NCI-H1436 treated with DMSO at 0.1 percent for 48 hours (cell line): ENCODE measurements at regions not wholly inside any gene's neighbourhood (a gene's known extent, or its start where the extent isn't known, plus 50 kb on each side); places are given as distances from the start of the nearest gene placed in this dataset.
"Not testable (repeated sequence)": the region's sequence is repeated elsewhere in the genome, so short reads cannot be mapped to it uniquely, and the experiment has no call there.

Experiments
- DNase-seq: peaks from one replicate; lab custom pipeline; 2025; lab: John Stamatoyannopoulos, UW

GRCh38 chr5:30596495-30597064 is 596.9 kb upstream of the CDH6 start:
- DNase-seq = no peak

GRCh38 chr5:30594331-30594730 is 599.2 kb upstream of the CDH6 start:
- DNase-seq = no peak

GRCh38 chr5:30592833-30593232 is 600.7 kb upstream of the CDH6 start:
- no peak for DNase-seq

- DNase-seq = no peak
Measured at GRCh38 chr5:30581198-30581935, 612.1 kb upstream of the CDH6 start.

GRCh38 chr5:30574761-30575160 is 618.7 kb upstream of the CDH6 start:
- no peak for DNase-seq

GRCh38 chr5:30572279-30572678 is 621.2 kb upstream of the CDH6 start:
- no peak for DNase-seq

GRCh38 chr5:30561771-30562170 is 631.7 kb upstream of the CDH6 start:
- no peak for DNase-seq

GRCh38 chr5:30551618-30552017 is 641.9 kb upstream of the CDH6 start:
- no peak for DNase-seq

GRCh38 chr5:30548580-30549305 is 644.7 kb upstream of the CDH6 start:
- no peak for DNase-seq

GRCh38 chr5:30540150-30540549 is 653.3 kb upstream of the CDH6 start:
- DNase-seq = no peak

GRCh38 chr5:30539004-30539634 is 654.4 kb upstream of the CDH6 start:
- DNase-seq = no peak

GRCh38 chr5:30525353-30525752 is 668.1 kb upstream of the CDH6 start:
- DNase-seq = no peak

GRCh38 chr5:30524428-30524827 is 669.1 kb upstream of the CDH6 start:
- no peak for DNase-seq

GRCh38 chr5:30523061-30523460 is 670.4 kb upstream of the CDH6 start:
- no peak for DNase-seq

- no peak for DNase-seq
Measured at GRCh38 chr5:30505014-30505886, 688.2 kb upstream of the CDH6 start.

- no peak for DNase-seq
Measured at GRCh38 chr5:30502277-30502676, 691.2 kb upstream of the CDH6 start.

- DNase-seq = no peak
Measured at GRCh38 chr5:30501065-30501464, 692.4 kb upstream of the CDH6 start.

- DNase-seq = no peak
Measured at GRCh38 chr5:30500513-30500912, 693.0 kb upstream of the CDH6 start.

GRCh38 chr5:30499402-30499801 is 694.1 kb upstream of the CDH6 start:
- no peak for DNase-seq

- no peak for DNase-seq
Measured at GRCh38 chr5:30498972-30499371, 694.5 kb upstream of the CDH6 start.

- DNase-seq = not testable (repeated sequence)
Measured at GRCh38 chr5:30498509-30498908, 695.0 kb upstream of the CDH6 start.

- not testable (repeated sequence) for DNase-seq
Measured at GRCh38 chr5:30494113-30494512, 699.4 kb upstream of the CDH6 start.
